PC-9 (cell line): ENCODE measurements at regions not wholly inside any gene's neighbourhood (a gene's known extent, or its start where the extent isn't known, plus 50 kb on each side); places are given as distances from the start of the nearest gene placed in this dataset.

Experiments used
- BruUV-seq: library from RNA; stranded (reverse); fragments of 400-500 nt; replicated peaks from 2 replicates; lab custom pipeline; 2021; lab: Mats Ljungman, UMichigan
- CTCF ChIA-PET: fragments of 300-600 bp; sonication (Branson Sonifier 250); formaldehyde crosslinking; loops from one replicate; lab custom pipeline; 2022; ENCODE audit warnings: antibody characterized with exemption; lab: Charles Lee
- POLR2A ChIA-PET: fragments of 300-600 bp; sonication (Branson Sonifier 250); formaldehyde crosslinking; loops from one replicate; lab custom pipeline; 2022; ENCODE audit warnings: antibody characterized with exemption; ENCODE audit not compliant: unreplicated experiment; lab: Charles Lee
- DNase-seq, 2 experiments: peaks; one replicate each; pipeline versions ENCODE4 v3.0.0 to v3.0.0-alpha.2; 2015 to 2022; ENCODE audit warnings: mixed read lengths in 1 of 2
- H2AFZ ChIP-seq: fragments of 200-600 bp; sonication (generic); 2 replicates; pipeline ENCODE4 v1.8.1; 2017; ENCODE audit warnings: antibody characterized with exemption
- H3F3A ChIP-seq: fragments of 200-600 bp; sonication (generic); 2 replicates; pipeline ENCODE4 v1.8.1; 2017; ENCODE audit warnings: antibody characterized with exemption, mild to moderate bottlenecking, low read depth; ENCODE audit not compliant: insufficient read depth
- H3K27ac ChIP-seq: fragments of 200-600 bp; sonication (generic); 2 replicates; pipeline ENCODE4 v1.6.1; 2016; ENCODE audit warnings: mixed run types
- H3K27me3 ChIP-seq: fragments of 200-600 bp; sonication (generic); 2 replicates; pipeline ENCODE4 v1.6.1; 2016; ENCODE audit warnings: low read depth, mixed run types; ENCODE audit not compliant: insufficient read depth
- H3K36me3 ChIP-seq: fragments of 200-600 bp; sonication (generic); 2 replicates; pipeline ENCODE4 v1.6.1; 2016; ENCODE audit warnings: low read depth, mixed run types
- H3K4me1 ChIP-seq: fragments of 200-600 bp; sonication (generic); replicated peaks from 2 replicates; pipeline ENCODE4 v1.6.1; 2016; ENCODE audit warnings: mixed run types; ENCODE audit not compliant: insufficient read depth
- H3K4me2 ChIP-seq: fragments of 200-600 bp; sonication (generic); 2 replicates; pipeline ENCODE4 v1.6.1; 2017; ENCODE audit warnings: mixed run types
- H3K4me3 ChIP-seq: fragments of 200-600 bp; sonication (generic); 2 replicates; pipeline ENCODE4 v1.6.1; 2016; ENCODE audit warnings: mixed run types
- H3K79me2 ChIP-seq: fragments of 200-600 bp; sonication (generic); 2 replicates; pipeline ENCODE4 v1.6.1; 2017; ENCODE audit warnings: low read depth, mixed run types
- H3K9me2 ChIP-seq: fragments of 200-600 bp; sonication (generic); 2 replicates; pipeline ENCODE4 v1.8.1; 2017; ENCODE audit warnings: mild to moderate bottlenecking; ENCODE audit not compliant: insufficient read depth
- H3K9me3 ChIP-seq: fragments of 200-600 bp; sonication (generic); 2 replicates; pipeline ENCODE4 v1.8.1; 2016; ENCODE audit warnings: low read depth; ENCODE audit not compliant: insufficient read depth
- H4K20me1 ChIP-seq: fragments of 200-600 bp; sonication (generic); 2 replicates; pipeline ENCODE4 v1.8.1; 2017; ENCODE audit not compliant: insufficient read depth
- CTCF ChIP-seq: fragments of 200-600 bp; sonication (generic); conservative IDR thresholded peaks from 2 replicates; pipeline ENCODE4 v1.6.1; 2017; ENCODE audit warnings: mixed run types, antibody characterized with exemption, mild to moderate bottlenecking, moderate library complexity
- EZH2 ChIP-seq: fragments of 200-600 bp; sonication (generic); IDR thresholded peaks from 2 replicates; pipeline ENCODE4 v1.8.0; 2017; ENCODE audit warnings: antibody characterized with exemption, low read depth
- intact Hi-C: fragments of 100-400 bp; cut with micrococcal nuclease; formaldehyde crosslinking; loops from one replicate; pipeline ENCODE4 v1.10.0; 2022; ENCODE audit not compliant: unreplicated experiment

DNA sequence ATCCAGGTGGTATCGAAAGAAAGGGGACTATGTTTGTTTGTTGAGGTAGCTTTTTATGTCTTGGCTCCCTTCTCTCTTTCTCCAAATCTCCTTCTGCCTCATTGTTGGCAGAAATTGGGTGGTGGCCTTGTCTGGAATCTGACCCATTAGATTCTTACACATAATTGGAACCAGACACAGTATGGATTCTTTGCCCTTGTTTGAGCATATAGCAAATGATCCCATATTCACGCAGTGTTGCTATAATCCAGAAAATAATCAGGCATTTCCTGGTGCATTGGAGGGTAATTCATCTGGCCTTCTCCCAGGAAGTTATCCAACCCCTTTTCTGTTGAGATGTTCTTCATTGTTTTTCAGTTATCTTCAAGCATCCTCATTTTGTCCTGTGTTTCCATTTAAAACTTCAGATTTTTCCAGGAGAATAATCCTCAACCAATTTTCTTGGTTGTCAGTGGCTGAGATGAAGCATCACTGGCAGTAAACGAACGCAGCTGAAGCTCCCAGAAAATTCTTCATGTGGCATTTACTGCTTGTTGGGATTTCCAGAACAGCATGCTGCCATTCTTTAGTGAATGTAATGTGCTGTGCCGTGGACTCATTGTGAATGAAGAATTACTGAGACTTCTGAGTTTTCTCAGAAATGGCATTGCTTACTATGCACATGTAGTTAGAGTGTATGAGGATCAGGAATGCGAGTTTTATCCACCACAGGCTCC, 70.5 kb upstream of the NTRK2 start:
- Histone ChIP-seq H4K20me1 (no peaks in the 10 kb centered on the region), H2AFZ (no peak overlapping the region), H3F3A (no peaks in the 10 kb centered on the region), H3K36me3 (no peaks in the 10 kb centered on the region), H3K79me2 (no peaks in the 10 kb centered on the region), H3K9me3 (no peaks in the 10 kb centered on the region), H3K4me3 (no peak overlapping the region), H3K27ac (no peak overlapping the region), H3K4me1 (no peaks in the 10 kb centered on the region), H3K4me2 (no peak overlapping the region), H3K27me3 (peaks cover 24% of the 10 kb centered on the region), H3K9me2 (no peaks in the 10 kb centered on the region)
- no peak for DNase-seq
- no peak for TF ChIP-seq EZH2
- TF ChIP-seq CTCF, result no peak
- ChIA-PET POLR2A (no interaction called here), CTCF (no interaction called here)
- intact Hi-C loops, result no loop called here
- BruUV-seq, result no TSS peak

GRCh38 chr9:84600739-84601138, 68.8 kb upstream of the NTRK2 start:
- no peaks in the 10 kb centered on the region for H3K4me1 ChIP-seq
- H3K36me3 ChIP-seq, result no peaks in the 10 kb centered on the region
- CTCF ChIA-PET, result no interaction called here
- no peaks in the 10 kb centered on the region for H3K9me3 ChIP-seq
- no peaks in the 10 kb centered on the region for H4K20me1 ChIP-seq
- peaks cover 24% of the 10 kb centered on the region for H3K27me3 ChIP-seq
- H3K79me2 ChIP-seq, result no peaks in the 10 kb centered on the region
- TF ChIP-seq CTCF (no peak), EZH2 (no peak)
- POLR2A ChIA-PET, result no interaction called here
- H3K9me2 ChIP-seq, result no peaks in the 10 kb centered on the region
- H3K4me2 ChIP-seq, result no peak overlapping the region
- no peak for DNase-seq
- intact Hi-C loops, result no loop called here
- no peak overlapping the region for H2AFZ ChIP-seq
- H3F3A ChIP-seq, result no peaks in the 10 kb centered on the region
- no peak overlapping the region for H3K4me3 ChIP-seq
- BruUV-seq, result no TSS peak
- no peak overlapping the region for H3K27ac ChIP-seq

GRCh38 chr9:84604223-84604622, 65.3 kb upstream of the NTRK2 start:
- CTCF ChIA-PET, result no interaction called here
- Histone ChIP-seq H3K4me2 (no peak overlapping the region), H3K79me2 (no peaks in the 10 kb centered on the region), H3K4me1 (no peaks in the 10 kb centered on the region), H3K27ac (no peak overlapping the region), H3K9me3 (no peaks in the 10 kb centered on the region), H3K27me3 (peaks cover 24% of the 10 kb centered on the region), H3K4me3 (no peak overlapping the region), H3K9me2 (no peaks in the 10 kb centered on the region), H3K36me3 (no peaks in the 10 kb centered on the region), H3F3A (no peaks in the 10 kb centered on the region), H4K20me1 (no peaks in the 10 kb centered on the region), H2AFZ (no peak overlapping the region)
- POLR2A ChIA-PET, result no interaction called here
- no TSS peak for BruUV-seq
- intact Hi-C loops, result no loop called here
- no peak for DNase-seq
- TF ChIP-seq CTCF (no peak), EZH2 (no peak)
